Cardiac septum (tissue), 1 donor: ENCODE measurements at regions not wholly inside any gene's neighbourhood (a gene's known extent, or its start where the extent isn't known, plus 50 kb on each side); places are given as distances from the start of the nearest gene placed in this dataset.
"Not testable (repeated sequence)": the region's sequence is repeated elsewhere in the genome, so short reads cannot be mapped to it uniquely, and the experiment has no call there.

Experiments
- DNase-seq: peaks from one replicate; pipeline ENCODE4 v3.0.0-alpha.2; 2020; ENCODE audit warnings: low spot score
- intact Hi-C: fragments of 100-400 bp; cut with DNase I; formaldehyde crosslinking; loops from one replicate; pipeline ENCODE4 v1.14.0; 2022
- donor health status: DM: no; HTN: no; CAD: no.

DNA sequence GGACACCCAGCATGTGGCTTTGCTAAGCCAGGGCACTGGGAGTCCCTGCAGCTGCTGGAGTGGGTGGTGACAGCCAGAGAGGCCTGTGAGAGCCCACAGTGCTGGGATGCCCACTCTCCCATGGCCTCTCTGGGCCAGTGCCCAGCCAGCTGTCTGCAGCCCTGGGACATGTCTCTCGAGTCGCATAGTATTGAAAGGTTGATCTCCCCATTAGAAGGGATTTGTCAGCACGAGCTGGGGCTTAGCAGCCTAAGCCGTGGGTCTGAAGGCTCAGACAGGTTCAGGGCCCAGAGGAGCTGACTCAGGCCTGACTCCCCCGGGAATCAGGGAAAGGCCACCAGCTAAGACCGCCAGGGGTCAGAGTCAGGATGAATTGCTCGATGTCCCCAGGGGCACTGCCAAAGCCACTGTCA lies 53.5 kb downstream of the FOXD2 start:
- no peak for DNase-seq
- intact Hi-C loops: no loop called here

DNA sequence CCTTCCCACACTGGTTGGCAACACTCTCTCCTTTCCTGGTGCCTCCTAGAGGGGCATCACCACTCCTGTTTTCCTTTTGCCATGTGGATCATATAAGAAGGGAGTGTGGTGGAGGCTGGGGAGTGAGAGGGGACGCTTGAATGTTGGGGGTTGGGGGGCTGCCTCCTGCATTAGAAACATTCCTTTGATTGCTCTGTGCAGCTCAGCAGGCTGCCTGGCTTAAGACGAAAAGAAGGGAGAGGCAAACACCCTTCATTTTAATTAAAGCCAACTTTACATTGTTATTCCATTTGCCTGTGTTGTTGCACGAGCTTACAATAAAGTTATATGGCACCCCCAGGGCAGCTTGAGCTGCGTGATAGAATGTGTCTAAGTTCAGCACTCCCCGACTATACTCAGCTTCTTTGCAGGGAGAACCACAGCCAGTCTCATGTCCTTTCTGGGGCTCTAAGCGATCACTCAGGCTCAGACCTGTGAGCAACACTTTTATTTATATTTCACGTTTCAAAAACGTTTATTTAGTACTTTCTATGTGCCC lies 57.4 kb downstream of the FOXD2 start:
- no peak for DNase-seq
- intact Hi-C loops: no loop called here

DNA sequence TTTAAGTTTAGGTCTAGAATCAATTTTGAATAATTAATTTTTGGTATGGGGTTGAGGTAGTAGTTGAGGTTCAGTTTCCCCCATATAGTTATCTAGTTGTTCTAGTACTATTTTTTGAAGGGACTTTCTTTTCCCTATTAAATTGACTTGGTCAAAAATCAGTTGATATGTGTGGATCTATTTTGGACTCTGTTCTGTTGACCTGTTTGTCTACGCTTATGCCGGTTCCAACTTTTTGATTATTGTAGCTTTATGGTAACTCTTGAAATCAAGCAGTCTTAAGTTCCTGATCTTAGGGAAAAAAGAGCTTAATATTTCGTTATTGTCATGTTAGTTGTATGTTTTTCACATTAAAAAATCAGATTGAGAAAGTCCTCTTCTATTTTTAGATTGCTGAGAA lies 60.7 kb downstream of the FOXD2 start:
- intact Hi-C loops: no loop called here
- DNase-seq: no peak

DNA sequence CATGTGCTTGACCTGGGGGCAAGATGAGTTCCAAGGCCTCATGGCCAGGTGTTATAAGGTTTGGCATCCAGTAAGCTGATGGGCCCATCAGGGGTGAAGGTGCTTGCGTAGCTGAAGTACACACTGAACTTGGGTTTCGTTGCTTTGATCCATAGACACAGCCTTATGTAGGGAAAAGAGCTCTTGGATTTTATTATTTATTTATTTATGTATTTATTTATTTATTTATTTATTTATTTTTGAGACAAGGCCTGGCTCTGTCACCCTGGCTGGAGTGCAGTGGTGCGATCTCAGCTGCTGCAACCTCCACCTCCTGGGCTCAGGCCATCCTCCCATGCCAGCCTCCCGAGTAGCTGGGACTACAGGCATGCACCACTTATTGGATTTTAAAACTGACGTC lies 63.2 kb downstream of the FOXD2 start:
- intact Hi-C loops: no loop called here

DNA sequence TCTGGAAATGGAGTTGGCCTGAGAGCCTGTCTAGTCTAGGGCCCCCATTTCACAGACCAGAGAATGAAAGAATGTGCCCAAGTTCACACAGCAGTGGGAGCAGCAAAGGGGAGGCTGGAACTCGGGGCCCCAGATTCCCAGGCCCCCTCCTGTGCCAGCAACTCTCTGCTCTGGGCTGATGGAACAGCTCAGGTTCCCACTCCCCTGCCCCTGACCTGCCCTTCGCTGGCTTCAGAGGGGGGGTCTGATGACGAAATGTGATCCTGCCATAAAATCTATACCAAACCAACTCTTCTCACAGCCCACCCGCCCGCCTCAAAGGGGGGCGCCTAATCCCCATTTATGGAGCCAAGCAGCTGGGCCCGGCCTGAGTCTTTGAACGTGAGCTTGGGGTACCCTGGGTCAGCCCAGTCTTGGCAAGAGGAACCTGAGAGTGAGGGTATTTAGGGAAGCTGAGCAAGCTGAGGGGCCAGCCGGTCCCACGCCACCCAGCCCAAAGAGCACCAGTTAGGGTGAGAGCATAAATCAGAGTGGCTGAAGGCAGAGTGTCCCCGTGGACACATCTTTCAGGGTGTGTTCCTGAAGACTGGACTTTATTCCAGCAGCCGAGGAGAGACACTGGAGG lies 65.0 kb downstream of the FOXD2 start:
- intact Hi-C loops: no loop called here
- peak; percentile 27 for DNase-seq

More for the DNA sequence above, 63.2 kb downstream of the FOXD2 start:
- peak; percentile 22 for DNase-seq

DNA sequence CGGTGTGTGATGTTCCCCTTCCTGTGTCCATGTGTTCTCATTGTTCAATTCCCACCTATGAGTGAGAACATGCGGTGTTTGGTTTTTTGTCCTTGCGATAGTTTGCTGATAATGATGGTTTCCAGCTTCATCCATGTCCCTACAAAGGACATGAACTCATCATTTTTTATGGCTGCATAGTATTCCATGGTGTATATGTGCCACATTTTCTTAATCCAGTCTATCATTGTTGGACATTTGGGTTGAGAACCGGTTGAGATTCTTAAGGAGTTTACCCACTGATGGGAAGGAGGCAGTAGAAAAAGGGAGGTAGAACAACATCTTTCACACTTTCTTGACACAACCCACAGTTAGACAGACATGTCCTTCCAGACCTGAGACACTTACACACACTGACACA lies 67.0 kb downstream of the FOXD2 start:
- DNase-seq, intact Hi-C loops: not testable (repeated sequence)

DNA sequence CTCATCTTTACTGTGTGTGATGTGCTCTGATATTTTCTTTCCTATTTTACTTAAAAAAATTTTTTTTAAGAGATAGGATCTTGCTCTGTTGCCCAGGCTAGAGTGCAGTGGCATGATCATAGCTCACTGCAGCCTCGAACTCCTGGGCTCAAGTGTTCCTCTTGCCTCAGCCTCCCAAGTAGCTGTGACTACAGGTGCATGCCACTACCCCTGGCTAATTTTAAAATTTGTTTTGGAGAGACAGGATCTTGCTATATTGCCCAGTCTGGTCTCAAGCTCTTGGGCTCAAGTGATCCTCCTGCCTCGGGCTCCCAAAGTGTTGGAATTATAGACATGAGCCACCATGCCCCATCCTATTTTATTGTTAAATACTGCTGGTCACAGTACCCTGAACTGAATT lies 67.4 kb downstream of the FOXD2 start:
- intact Hi-C loops: no loop called here

DNA sequence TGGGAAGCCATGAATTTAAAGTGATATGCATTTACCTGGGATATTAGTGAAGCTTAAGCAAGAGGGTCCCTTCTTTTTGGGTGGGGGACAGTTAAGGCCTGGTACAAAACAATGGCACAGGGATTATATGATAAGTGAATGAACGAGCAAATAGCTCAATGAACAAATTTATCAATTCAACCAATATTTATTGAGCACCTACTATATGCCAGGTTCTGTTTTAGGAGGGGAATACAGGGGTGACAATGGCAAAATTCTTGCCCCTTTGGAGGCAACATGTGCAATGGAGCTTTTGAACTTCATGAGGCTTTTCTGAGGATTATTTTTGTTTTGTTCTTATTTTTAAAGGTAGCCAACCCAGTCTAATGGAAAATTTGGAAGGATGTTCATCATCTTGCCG lies 68.2 kb downstream of the FOXD2 start:
- no peak for DNase-seq
- intact Hi-C loops: no loop called here

More for the DNA sequence above, 67.4 kb downstream of the FOXD2 start:
- DNase-seq: peak; percentile 9

DNA sequence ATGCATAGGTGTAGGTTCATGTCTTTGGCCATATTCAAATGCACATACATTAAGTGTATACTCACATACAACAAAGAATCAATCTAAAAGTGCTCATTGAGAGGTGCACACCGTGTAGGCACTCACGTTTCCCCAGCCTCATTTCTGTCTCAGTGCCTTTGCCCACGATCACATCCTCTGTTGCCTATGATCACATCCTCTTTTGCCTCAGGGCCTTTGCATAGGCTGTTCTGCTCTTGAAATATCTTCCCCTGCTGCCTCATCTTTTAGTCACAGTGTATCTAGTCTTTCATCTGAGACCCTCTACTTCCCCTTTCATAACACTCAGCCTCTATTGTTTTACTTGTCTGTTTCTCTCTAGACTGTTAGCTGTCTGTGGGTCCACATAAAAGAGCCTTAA lies 69.3 kb downstream of the FOXD2 start:
- intact Hi-C loops: no loop called here
- DNase-seq: peak; percentile 7

DNA sequence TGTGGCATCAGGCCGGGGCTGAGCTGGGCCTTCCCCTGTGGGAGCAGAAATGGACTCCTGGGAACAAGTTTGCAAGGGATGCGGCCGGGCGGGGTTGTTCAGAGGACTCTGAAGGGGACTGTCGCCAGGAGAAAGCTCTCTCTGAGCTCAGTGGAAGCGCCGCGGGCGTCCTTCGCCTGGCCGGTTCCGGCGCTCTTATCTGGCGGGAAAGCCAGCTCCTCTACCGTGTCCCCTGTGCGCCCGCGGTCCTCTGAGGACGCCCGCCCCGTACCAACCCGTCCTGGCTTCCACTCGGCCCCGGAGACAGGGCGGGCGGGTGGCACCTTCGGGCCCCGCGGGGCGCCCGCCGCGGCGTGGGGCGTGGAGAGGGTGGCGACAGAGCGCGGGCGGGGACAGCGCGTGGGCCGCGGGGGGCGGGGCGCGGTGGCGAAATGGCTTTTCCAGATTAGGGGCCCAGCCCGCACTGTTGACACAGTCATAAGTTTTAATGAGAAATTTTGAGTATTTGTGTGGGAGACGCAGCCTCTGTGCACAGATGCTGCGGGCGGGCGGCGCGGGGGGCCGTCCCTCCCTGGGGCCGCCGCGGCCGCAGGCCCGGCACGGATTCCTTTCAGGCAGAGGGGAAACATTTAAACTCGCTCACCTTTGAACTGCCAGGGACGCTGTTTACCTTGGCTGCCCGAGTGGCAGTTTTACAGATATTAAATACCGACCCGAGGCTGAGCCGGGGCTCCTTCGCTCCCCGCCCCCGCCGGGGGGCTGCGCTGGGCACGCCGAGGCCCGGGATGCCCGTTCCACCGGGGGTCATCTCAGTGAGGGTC lies 70.2 kb downstream of the FOXD2 start:
- peak; percentile 74 for DNase-seq
- intact Hi-C loops: no loop called here

DNA sequence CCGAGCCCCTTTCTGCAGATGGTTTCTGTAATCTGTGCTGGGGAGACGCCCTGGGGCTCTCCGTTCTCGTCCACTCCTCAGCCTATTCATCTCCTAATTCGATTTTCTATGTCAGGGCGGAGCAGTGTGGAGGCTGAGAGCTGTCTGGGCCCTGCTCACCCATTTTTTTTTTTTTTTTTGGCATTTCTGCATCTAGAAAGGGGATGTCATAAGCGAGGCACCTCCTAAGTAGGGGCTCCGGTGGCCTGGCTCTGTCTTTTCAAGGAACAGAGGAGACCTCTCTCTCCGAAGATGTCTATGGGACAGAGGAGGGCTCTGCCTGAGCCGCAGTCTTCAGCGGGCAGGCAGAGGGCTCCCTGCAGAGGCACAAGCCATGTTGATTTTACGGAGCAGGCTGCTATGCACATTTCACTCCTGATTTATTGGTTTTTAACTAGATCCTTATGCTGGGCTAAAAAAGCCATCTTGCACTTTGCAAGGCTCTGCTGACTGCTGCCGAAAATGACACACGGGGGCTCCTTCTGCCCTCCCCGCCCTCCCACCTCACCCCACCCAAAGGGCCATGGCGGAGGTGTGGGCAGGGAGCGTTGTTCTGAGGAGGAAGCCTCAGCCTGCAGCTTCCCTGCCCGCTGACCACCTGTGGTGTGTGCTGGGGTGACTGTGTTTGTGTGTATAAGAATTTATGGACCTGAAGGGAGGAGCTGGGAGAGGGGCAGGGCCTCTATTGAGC lies 71.0 kb downstream of the FOXD2 start:
- intact Hi-C loops: no loop called here
- DNase-seq: peak; percentile 54

DNA sequence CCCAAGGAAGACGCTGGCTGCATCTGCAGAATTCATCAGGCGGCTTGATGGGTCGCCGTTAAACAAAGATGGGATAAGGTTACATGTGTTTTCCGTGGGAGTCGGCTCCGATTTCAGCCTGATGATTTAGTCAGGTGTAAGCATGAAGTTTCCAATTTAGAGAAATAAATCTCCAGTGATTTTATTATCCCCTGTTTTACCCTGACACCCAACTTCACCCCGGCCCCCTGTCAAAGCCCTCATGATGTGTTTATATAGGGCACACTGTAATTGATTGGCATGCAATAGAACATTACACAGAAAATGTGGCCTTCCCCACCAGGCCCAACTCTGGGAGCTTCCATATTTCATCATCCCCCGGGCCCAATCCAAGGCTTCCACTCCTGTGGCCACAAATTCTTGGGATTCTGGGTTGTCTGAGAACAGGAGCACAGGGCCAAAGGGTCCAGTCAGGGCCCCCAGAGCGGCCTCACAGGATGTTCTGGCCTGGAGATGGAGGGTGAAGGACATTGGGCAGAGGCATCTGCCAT lies 72.5 kb downstream of the FOXD2 start:
- intact Hi-C loops: no loop called here
- peak; percentile 54 for DNase-seq

DNA sequence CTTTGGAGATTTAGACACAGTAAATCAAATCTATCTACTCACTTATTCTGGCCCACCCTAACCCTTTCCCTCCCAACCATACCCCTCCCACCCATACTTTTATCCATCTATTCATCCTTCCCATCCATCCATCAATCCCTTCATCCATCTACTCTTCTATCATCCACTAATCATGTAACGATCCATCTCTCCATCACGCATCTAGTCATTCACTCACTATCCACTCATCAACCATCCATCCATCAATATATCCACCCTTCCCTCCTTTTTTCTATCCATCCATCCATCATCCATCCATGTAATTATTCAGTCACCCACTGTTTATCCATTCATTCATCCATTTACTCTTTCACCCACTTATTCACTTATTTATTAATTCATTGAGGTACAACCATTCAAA lies 74.0 kb downstream of the FOXD2 start:
- DNase-seq: no peak
- intact Hi-C loops: no loop called here

DNA sequence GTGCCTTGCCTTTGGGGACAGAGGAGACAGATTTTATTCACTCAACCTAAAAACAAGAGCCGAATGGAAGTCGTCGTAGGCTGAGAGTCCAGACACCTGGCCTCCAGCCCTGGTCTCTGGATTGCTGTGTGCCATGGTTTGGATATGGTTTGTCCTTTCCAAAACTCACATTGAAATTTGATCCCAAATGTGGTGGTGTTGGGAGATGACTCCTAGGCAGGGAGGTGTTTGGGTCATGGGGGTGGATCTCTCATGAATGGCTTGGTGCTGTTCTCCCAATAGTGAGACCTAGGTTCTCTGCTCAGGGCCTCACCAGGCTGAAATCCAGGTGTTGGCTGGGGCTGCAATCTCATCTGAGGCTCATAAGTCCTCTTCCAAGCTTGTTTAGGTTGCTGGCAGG lies 75.5 kb downstream of the FOXD2 start:
- DNase-seq: peak; percentile 24
- intact Hi-C loops: no loop called here

DNA sequence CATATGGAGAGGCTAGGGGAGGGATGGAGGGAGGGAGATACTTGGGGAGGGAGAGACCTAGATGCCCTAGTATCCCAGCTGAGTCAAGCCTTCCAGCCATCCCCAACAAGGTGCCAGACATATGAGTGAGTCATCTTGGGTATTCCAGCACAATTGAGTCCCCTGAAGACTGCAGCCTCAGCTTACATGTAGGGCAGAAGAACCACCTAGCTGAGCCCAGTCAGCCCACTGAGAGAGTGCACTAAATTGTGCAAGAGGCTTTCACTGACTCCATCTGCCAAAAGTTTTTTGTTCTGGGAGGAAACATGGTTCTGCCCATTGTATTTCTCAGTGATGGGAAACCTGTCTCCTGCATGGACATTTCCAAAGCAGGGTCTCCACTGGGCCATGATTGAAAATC lies 76.4 kb downstream of the FOXD2 start:
- peak; percentile 22 for DNase-seq
- intact Hi-C loops: no loop called here

DNA sequence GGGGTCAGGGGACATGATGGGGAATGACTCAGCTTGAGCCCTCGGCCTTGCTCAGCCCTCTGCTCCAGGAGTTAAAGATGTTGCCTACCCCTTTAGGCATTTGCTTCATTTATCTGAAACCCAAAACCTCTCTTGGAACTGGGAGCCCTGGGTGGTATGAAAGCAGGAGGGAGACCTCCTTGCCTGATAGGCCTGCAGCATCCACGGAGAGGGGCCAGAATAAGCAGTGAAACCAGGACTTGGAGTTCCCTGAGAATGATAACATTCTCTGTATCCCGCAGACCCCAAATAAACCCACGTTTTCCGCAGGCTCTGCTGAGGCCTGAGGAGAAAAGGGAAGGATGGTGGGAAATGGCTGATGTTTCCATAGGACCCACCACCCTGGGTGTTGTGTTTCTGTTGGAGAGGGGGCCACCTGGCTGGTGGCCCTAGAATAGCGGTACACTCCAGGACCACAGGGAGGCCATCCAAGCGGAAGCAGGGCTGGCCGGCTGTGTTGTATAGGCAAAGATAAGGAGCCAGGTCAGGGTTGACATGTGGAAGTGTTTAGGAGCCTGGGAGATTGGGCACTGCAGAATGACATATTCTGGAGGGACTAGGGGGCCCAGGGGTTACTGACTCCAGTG lies 77.4 kb downstream of the FOXD2 start:
- intact Hi-C loops: no loop called here
- no peak for DNase-seq

DNA sequence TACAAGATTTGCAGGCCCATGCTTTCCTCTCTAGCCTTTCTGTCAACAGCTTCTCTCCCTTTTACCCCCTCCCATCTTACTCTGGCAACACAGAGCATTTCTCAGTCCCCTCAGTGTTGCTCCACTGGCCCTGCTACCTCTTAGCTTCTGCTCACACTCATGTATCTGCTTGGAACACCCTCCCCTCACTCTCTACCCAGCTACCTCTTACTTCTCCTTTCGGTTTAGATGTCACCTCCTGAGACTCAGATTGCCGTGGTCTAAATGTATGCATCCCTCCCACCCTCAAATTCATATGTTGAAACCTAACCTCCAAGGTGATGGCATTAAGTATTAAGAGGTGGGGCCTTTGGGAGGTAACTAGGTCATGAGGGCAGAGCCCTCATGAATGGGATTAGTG lies 80.1 kb downstream of the FOXD2 start:
- intact Hi-C loops: no loop called here

DNA sequence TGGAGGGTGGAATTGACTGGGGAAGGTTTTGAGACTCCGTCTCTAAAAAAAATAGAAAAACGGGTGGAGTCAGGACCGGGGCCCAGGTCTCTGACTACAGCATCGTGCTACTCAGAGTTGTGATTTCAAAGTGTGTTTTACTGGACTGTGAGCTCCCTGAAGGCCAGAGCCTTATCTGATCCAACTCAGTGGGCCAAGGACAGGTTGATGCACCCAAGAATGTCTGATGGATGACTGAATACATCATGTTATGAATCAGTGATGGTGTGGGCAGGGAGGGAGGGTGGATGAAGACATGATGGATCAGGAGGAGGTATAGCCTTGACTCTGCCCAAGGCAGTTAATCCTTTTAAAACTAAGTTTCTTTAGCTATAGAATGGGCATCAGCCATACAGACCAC lies 81.6 kb downstream of the FOXD2 start:
- intact Hi-C loops: no loop called here
- no peak for DNase-seq

More for the DNA sequence above, 80.1 kb downstream of the FOXD2 start:
- DNase-seq: no peak

DNA sequence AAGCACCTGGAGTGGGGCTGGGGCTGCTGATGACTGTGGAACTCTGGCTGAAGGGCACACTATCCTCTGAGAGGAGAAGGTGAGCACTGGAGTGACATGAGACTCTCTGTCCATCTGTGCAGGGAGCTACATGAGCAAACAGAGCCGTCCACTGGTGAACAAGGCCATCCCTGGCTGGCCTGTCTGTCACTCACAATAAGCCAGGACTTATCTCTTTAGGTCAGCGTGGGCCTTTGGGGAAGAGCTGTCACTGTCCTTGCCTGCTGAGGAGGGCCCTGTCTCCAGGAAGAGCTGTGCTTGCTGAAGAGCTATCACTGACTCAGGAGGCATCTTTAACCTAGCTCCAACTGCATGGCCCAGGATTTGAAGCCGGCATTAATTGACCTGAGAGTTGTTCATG lies 82.1 kb downstream of the FOXD2 start:
- peak; percentile 50 for DNase-seq
- intact Hi-C loops: no loop called here
